ENCODE measurements at regions not wholly inside any gene's neighbourhood (a gene's known extent, or its start where the extent isn't known, plus 50 kb on each side); places are given as distances from the start of the nearest gene placed in this dataset.

DNA sequence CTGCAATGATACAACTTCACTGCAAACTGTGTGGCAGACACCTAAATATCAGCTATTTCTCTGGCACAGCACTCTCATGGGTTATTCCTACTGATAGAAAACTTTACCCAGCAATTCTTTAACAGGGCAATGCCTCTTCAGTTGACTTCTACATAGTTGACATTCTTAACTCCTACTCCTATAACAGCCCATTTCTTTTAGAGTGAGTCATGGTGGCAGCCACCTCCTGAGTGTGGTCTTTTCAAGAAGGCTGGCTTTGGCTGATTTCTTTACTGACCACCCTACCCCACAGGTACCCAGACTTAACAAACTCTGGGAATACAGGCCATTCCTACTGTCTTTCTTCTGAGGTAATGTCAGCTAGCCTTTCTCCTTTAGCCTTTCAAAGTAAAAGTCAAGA is 805.8 kb upstream of the ADGRL2 start:
- TF ChIP-seq, protein P1, sequence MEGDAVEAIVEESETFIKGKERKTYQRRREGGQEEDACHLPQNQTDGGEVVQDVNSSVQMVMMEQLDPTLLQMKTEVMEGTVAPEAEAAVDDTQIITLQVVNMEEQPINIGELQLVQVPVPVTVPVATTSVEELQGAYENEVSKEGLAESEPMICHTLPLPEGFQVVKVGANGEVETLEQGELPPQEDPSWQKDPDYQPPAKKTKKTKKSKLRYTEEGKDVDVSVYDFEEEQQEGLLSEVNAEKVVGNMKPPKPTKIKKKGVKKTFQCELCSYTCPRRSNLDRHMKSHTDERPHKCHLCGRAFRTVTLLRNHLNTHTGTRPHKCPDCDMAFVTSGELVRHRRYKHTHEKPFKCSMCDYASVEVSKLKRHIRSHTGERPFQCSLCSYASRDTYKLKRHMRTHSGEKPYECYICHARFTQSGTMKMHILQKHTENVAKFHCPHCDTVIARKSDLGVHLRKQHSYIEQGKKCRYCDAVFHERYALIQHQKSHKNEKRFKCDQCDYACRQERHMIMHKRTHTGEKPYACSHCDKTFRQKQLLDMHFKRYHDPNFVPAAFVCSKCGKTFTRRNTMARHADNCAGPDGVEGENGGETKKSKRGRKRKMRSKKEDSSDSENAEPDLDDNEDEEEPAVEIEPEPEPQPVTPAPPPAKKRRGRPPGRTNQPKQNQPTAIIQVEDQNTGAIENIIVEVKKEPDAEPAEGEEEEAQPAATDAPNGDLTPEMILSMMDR (IDR thresholded peaks at IDR 0.05), result no peak
- TF ChIP-seq ZFX (IDR thresholded peaks at IDR 0.05; ENCODE audit: borderline replicate concordance), result no peak
